Ascending aorta (tissue), 2 donors: ENCODE measurements at regions not wholly inside any gene's neighbourhood (a gene's known extent, or its start where the extent isn't known, plus 50 kb on each side); places are given as distances from the start of the nearest gene placed in this dataset.
"Not testable (repeated sequence)": the region's sequence is repeated elsewhere in the genome, so short reads cannot be mapped to it uniquely, and the experiment has no call there.

ENCODE experiments used
- DNase-seq, 2 donors: peaks; one replicate each; pipeline ENCODE4 v3.0.0-alpha.2; 2019; ENCODE audit warnings: low spot score in 2 of 2
- H3K27ac ChIP-seq, 2 donors: fragments of 200-600 bp; sonication (generic); one replicate each; pipeline ENCODE4 v1.5.1; 2016 to 2017; ENCODE audit warnings: mild to moderate bottlenecking in 1 of 2
- H3K27me3 ChIP-seq: fragments of 200-600 bp; sonication (generic); one replicate; pipeline ENCODE4 v1.5.1; 2017
- H3K36me3 ChIP-seq, 2 donors: fragments of 200-600 bp; sonication (generic); one replicate each; pipeline ENCODE4 v1.5.1; 2016
- H3K4me1 ChIP-seq, 2 donors: fragments of 200-600 bp; sonication (generic); one replicate each; pipeline ENCODE4 v1.5.1; 2016 to 2017; ENCODE audit warnings: mild to moderate bottlenecking in 1 of 2
- H3K4me3 ChIP-seq, 2 donors: fragments of 200-600 bp; sonication (generic); one replicate each; pipeline ENCODE4 v1.5.1; 2016 to 2017; ENCODE audit warnings: mild to moderate bottlenecking in 1 of 2
- H3K9me3 ChIP-seq, 2 donors: fragments of 200-600 bp; sonication (generic); one replicate each; pipeline ENCODE4 v1.5.1; 2016
- intact Hi-C: fragments of 100-400 bp; cut with DNase I; formaldehyde crosslinking; loops from one replicate; pipeline ENCODE4 v1.15.1; 2023
- TF ChIP-seq, protein P1 (sequence below), 3 experiments: fragments of 200-600 bp in 2 of 3; fragments of 450-650 bp in 1 of 3; sonication (generic) in 2 of 3; IDR thresholded peaks; one replicate each; pipeline ENCODE4 v1.5.1; 2016 to 2019; ENCODE audit warnings: antibody characterized with exemption in 3 of 3, mild to moderate bottlenecking in 1 of 3, moderate library complexity in 1 of 3

DNA sequence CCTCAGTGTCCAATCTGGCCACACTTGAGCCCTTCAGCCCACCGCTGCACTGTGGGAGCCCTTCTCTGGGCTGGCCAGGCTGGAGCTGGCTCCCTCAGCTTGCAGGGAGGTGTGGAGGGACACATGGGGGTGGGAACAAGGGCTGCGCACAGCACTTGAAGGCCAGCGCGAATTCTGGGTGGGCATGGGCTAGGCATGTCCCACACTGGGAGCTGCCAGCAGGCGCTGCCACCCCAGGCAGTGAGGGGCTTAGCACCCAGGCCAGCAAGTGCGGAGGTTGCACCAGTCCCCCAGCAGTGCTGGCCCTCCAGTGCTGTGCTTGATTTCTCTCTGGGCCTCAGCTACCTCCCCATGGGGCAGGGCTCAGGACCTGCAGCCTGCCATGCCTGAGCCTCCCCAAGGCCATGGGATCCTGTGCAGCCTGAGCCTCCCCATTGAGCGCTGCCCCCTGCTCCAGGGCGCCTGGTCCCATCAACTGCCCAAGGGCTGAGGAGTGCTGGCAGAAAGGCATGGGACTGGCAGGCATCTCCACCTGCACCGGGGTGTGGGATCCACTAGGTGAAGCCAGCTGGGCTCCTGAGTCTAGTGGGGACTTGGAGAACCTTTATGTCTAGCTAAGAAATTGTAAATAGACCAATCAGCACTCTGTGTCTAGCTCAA, 148.2 kb downstream of the EMB start:
- Histone ChIP-seq H3K27ac (no peak overlapping the region), H3K4me1 (no peaks in the 10 kb centered on the region), H3K27me3 (no peaks in the 10 kb centered on the region), H3K9me3 (no peaks in the 10 kb centered on the region), H3K36me3 (no peaks in the 10 kb centered on the region), H3K4me3 (no peak overlapping the region)
- intact Hi-C loops, result no loop called here
- TF ChIP-seq, protein P1, sequence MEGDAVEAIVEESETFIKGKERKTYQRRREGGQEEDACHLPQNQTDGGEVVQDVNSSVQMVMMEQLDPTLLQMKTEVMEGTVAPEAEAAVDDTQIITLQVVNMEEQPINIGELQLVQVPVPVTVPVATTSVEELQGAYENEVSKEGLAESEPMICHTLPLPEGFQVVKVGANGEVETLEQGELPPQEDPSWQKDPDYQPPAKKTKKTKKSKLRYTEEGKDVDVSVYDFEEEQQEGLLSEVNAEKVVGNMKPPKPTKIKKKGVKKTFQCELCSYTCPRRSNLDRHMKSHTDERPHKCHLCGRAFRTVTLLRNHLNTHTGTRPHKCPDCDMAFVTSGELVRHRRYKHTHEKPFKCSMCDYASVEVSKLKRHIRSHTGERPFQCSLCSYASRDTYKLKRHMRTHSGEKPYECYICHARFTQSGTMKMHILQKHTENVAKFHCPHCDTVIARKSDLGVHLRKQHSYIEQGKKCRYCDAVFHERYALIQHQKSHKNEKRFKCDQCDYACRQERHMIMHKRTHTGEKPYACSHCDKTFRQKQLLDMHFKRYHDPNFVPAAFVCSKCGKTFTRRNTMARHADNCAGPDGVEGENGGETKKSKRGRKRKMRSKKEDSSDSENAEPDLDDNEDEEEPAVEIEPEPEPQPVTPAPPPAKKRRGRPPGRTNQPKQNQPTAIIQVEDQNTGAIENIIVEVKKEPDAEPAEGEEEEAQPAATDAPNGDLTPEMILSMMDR (IDR thresholded peaks at IDR 0.05), result no peak
- DNase-seq, result no peak

DNA sequence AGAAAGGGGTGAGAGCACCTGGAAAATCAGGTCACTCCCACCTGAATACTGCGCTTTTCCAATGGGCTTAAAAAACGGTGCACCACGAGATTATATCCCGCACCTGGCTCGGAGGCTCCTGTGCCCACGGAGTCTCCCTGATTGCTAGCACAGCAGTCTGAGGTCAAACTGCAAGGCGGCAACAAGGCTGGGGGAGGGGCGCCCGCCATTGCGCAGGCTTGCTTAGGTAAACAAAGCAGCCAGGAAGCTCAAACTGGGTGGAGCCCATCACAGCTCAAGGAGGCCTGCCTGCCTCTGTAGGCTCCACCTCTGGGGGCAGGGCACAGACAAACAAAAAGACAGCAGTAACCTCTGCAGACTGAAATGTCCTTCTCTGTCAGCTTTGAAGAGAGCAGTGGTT, 160.6 kb downstream of the EMB start:
- DNase-seq, H3K9me3 ChIP-seq, H3K4me1 ChIP-seq, H3K36me3 ChIP-seq, H3K27me3 ChIP-seq, H3K27ac ChIP-seq, H3K4me3 ChIP-seq, intact Hi-C loops: not testable (repeated sequence)
